ENCODE measurements at regions not wholly inside any gene's neighbourhood (a gene's known extent, or its start where the extent isn't known, plus 50 kb on each side); places are given as distances from the start of the nearest gene placed in this dataset.

- H3K9me3 Mint-ChIP-seq, result peaks cover 4% of the 10 kb centered on the region
- peaks cover 67% of the 10 kb centered on the region for H3K27me3 Mint-ChIP-seq
- H3K36me3 Mint-ChIP-seq (ENCODE audit: low read depth), result no peaks in the 10 kb centered on the region
- H3K4me1 Mint-ChIP-seq (ENCODE audit: low read depth), result no peaks in the 10 kb centered on the region
- no peak for DNase-seq
- no peak overlapping the region for H3K4me3 Mint-ChIP-seq
- no peak overlapping the region for H3K27ac Mint-ChIP-seq
Measured at GRCh38 chr11:119472856-119473222, 49.9 kb upstream of the THY1 start.

Data from activated T-cell treated with anti-CD3 and anti-CD28 coated beads, Interleukin-2, amount 50 U/mL, for 24 hours (primary cell).